Inflammatory macrophage treated with lipopolysaccharide for 4 hours (primary cell): ENCODE measurements at regions not wholly inside any gene's neighbourhood (a gene's known extent, or its start where the extent isn't known, plus 50 kb on each side); places are given as distances from the start of the nearest gene placed in this dataset.
A peak's percentile ranks its signal among the peaks of the same experiment; 100 is the strongest.

Experiments
- DNase-seq: peaks from one replicate; pipeline ENCODE4 v3.0.0-alpha.2; 2020

GRCh38 chr3:177550667-177551066 lies 353.4 kb upstream of the TBL1XR1 start:
- no peak for DNase-seq

- no peak for DNase-seq
Measured at GRCh38 chr3:177551431-177551836, 354.2 kb upstream of the TBL1XR1 start.

- no peak for DNase-seq
Measured at GRCh38 chr3:177552051-177552450, 354.8 kb upstream of the TBL1XR1 start.

GRCh38 chr3:177553012-177553411 lies 355.7 kb upstream of the TBL1XR1 start:
- no peak for DNase-seq

- no peak for DNase-seq
Measured at GRCh38 chr3:177553579-177553978, 356.3 kb upstream of the TBL1XR1 start.

- DNase-seq, result peak; percentile 90
Measured at GRCh38 chr3:177554895-177555759, 357.8 kb upstream of the TBL1XR1 start.

- no peak for DNase-seq
Measured at GRCh38 chr3:177557548-177557947, 360.3 kb upstream of the TBL1XR1 start.

GRCh38 chr3:177561365-177561764 lies 364.1 kb upstream of the TBL1XR1 start:
- DNase-seq, result no peak

- no peak for DNase-seq
Measured at GRCh38 chr3:177561769-177562392, 364.6 kb upstream of the TBL1XR1 start.

GRCh38 chr3:177563243-177563780 lies 366.0 kb upstream of the TBL1XR1 start:
- DNase-seq, result no peak

- no peak for DNase-seq
Measured at GRCh38 chr3:177563792-177564191, 366.5 kb upstream of the TBL1XR1 start.

- DNase-seq, result no peak
Measured at GRCh38 chr3:177565981-177566380, 368.7 kb upstream of the TBL1XR1 start.

GRCh38 chr3:177567833-177568232 lies 370.6 kb upstream of the TBL1XR1 start:
- DNase-seq, result no peak

- DNase-seq, result no peak
Measured at GRCh38 chr3:177569193-177569592, 371.9 kb upstream of the TBL1XR1 start.

- DNase-seq, result peak; percentile 90
Measured at GRCh38 chr3:177569875-177570657, 372.8 kb upstream of the TBL1XR1 start.

- DNase-seq, result no peak
Measured at GRCh38 chr3:177571271-177571943, 374.1 kb upstream of the TBL1XR1 start.

GRCh38 chr3:177571944-177572315 lies 374.6 kb upstream of the TBL1XR1 start:
- no peak for DNase-seq

GRCh38 chr3:177574222-177574856 lies 377.1 kb upstream of the TBL1XR1 start:
- DNase-seq, result peak; percentile 60

GRCh38 chr3:177576746-177577145 lies 379.5 kb upstream of the TBL1XR1 start:
- DNase-seq, result no peak

- no peak for DNase-seq
Measured at GRCh38 chr3:177578488-177578887, 381.2 kb upstream of the TBL1XR1 start.

GRCh38 chr3:177579419-177579818 lies 382.1 kb upstream of the TBL1XR1 start:
- no peak for DNase-seq

- no peak for DNase-seq
Measured at GRCh38 chr3:177580437-177580836, 383.2 kb upstream of the TBL1XR1 start.
